Muscle layer of duodenum (tissue), 2 donors: ENCODE measurements at regions not wholly inside any gene's neighbourhood (a gene's known extent, or its start where the extent isn't known, plus 50 kb on each side); places are given as distances from the start of the nearest gene placed in this dataset.

Experiments used
- H3K27ac ChIP-seq: one replicate; pipeline ENCODE4 v1.7.0; 2013; ENCODE audit warnings: mild to moderate bottlenecking, low read length
- H3K27me3 ChIP-seq: one replicate; pipeline ENCODE4 v1.7.0; 2013; ENCODE audit warnings: low read depth, mild to moderate bottlenecking, control low read depth, low read length
- H3K36me3 ChIP-seq, 2 donors: one replicate each; pipeline ENCODE4 v1.7.0; 2013; ENCODE audit warnings: low read length in 2 of 2, control low read depth in 1 of 2, mild to moderate bottlenecking in 1 of 2; ENCODE audit not compliant: insufficient read depth in 2 of 2, control insufficient read depth in 1 of 2
- H3K4me1 ChIP-seq, 2 donors: one replicate each; pipeline ENCODE4 v1.7.0; 2013; ENCODE audit warnings: low read length in 2 of 2, mild to moderate bottlenecking in 2 of 2, control low read depth in 1 of 2, moderate library complexity in 1 of 2; ENCODE audit not compliant: insufficient read depth in 2 of 2, control insufficient read depth in 1 of 2
- H3K4me3 ChIP-seq, 2 donors: one replicate each; pipeline ENCODE4 v1.7.0; 2013; ENCODE audit warnings: low read length in 2 of 2, low read depth in 1 of 2, mild to moderate bottlenecking in 1 of 2
- H3K9me3 ChIP-seq, 2 donors: one replicate each; pipeline ENCODE4 v1.7.0; 2013; ENCODE audit warnings: low read length in 2 of 2, control low read depth in 1 of 2, mild to moderate bottlenecking in 1 of 2; ENCODE audit not compliant: control insufficient read depth in 1 of 2
- donor health status: healthy.

GRCh38 chr15:56831467-56832005 is 86.9 kb upstream of the TCF12 start:
- Histone ChIP-seq H3K4me1 (peaks cover 4 to 14% of the 10 kb centered on the region in 2 donors), H3K27ac (no peak overlapping the region), H3K9me3 (no peaks in the 10 kb centered on the region), H3K4me3 (no peak overlapping the region), H3K27me3 (no peaks in the 10 kb centered on the region), H3K36me3 (no peaks in the 10 kb centered on the region)

DNA sequence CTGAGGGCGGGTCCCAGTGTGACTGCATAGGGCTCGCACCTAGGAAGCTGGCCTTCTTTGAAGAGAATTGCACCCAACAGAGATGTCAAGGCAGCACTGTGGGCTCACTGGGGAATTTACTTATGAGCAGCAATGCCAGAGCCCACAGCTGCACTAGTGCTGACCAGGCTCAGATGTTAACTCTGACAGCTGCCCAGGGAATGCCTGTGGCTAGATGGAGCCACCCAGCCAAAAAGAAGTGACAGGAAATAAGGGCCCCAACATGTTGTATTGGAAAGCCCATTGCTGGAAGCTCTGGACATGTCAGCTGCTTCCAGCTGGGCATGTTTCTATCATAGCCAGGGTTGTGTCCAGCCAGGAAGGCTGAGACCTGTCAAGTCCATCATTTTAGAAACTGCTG is 90.9 kb upstream of the ZNF280D start:
- Histone ChIP-seq H3K27me3 (no peaks in the 10 kb centered on the region), H3K27ac (no peak overlapping the region), H3K4me1 (peaks cover 4 to 5% of the 10 kb centered on the region in 2 donors), H3K4me3 (no peak overlapping the region), H3K9me3 (no peaks in the 10 kb centered on the region), H3K36me3 (no peaks in the 10 kb centered on the region)

DNA sequence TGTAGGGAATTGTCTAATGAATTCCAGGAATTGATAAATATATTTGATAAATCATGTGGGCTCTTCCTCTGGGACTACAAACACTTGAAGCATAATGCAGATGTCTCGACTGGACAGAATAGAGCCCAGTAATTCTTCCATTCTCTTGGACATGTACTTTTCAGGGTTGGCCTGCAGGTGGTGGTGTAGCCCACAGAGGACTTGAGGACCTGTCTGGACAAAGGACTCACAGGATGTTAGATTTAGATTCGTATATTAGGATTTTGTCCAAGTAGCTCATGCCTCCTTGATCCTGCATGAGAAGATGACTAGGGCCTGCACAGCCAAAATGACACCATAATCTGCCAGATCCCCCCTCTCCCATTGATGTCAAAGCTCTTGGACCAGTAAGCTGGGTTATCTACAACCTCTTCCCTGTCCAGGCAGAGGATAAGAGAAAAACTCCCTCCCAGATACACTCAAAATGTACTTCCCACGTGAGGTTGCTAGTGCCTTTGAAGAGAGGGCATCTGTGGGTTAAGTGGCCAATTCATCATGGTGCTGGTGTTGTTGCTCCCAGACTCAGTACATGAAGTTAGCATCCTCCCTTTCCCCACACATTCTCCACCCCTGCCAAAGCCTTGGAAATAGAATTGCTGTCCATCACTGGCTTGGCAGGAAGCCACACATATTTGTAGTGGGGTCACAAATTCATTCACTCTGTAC is 88.6 kb upstream of the ZNF280D start:
- H3K27ac ChIP-seq, result no peak overlapping the region
- no peaks in the 10 kb centered on the region for H3K36me3 ChIP-seq
- no peak overlapping the region for H3K4me3 ChIP-seq
- H3K4me1 ChIP-seq, result peaks cover 6 to 13% of the 10 kb centered on the region in 2 donors
- H3K9me3 ChIP-seq, result no peaks in the 10 kb centered on the region
- H3K27me3 ChIP-seq, result no peaks in the 10 kb centered on the region

GRCh38 chr15:56820333-56820732 is 87.0 kb upstream of the ZNF280D start:
- H3K36me3 ChIP-seq, result no peaks in the 10 kb centered on the region
- H3K4me1 ChIP-seq, result peaks cover 9 to 13% of the 10 kb centered on the region in 2 donors
- H3K4me3 ChIP-seq, result no peak overlapping the region
- no peaks in the 10 kb centered on the region for H3K27me3 ChIP-seq
- H3K9me3 ChIP-seq, result no peaks in the 10 kb centered on the region
- no peak overlapping the region for H3K27ac ChIP-seq

- Histone ChIP-seq H3K27ac (no peak overlapping the region), H3K4me3 (no peak overlapping the region), H3K4me1 (peaks cover 13% of the 10 kb centered on the region in 2 donors), H3K9me3 (no peaks in the 10 kb centered on the region), H3K36me3 (no peaks in the 10 kb centered on the region), H3K27me3 (no peaks in the 10 kb centered on the region)
Observed at GRCh38 chr15:56817321-56818080, 84.2 kb upstream of the ZNF280D start.

GRCh38 chr15:56816781-56817180 is 83.5 kb upstream of the ZNF280D start:
- no peaks in the 10 kb centered on the region for H3K36me3 ChIP-seq
- no peaks in the 10 kb centered on the region for H3K27me3 ChIP-seq
- H3K27ac ChIP-seq, result no peak overlapping the region
- peaks cover 9% of the 10 kb centered on the region in 2 donors for H3K4me1 ChIP-seq
- H3K9me3 ChIP-seq, result no peaks in the 10 kb centered on the region
- no peak overlapping the region for H3K4me3 ChIP-seq

DNA sequence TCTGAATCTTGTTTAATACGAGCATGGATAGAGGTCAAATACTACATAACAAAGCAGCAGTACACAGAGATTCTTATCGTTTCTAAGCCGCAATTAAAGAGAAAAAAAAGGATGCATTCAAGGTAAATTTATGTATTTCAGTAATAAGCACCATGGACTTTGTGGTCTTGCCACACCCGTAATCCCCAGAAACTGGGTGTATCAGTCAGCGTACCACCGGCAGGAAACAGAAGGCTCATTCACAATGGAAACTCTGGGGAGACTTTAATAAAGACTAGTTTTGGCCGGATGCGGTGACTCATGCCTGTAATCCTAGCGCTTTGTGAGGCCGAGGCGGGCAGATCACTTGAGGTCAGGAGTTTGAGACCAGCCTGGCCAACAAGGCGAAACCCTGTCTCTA is 81.9 kb upstream of the ZNF280D start:
- Histone ChIP-seq H3K9me3 (no peaks in the 10 kb centered on the region), H3K27ac (no peak overlapping the region), H3K36me3 (no peaks in the 10 kb centered on the region), H3K4me3 (no peak overlapping the region), H3K27me3 (no peaks in the 10 kb centered on the region), H3K4me1 (peaks cover 8 to 9% of the 10 kb centered on the region in 2 donors)

GRCh38 chr15:56814429-56814828 is 81.1 kb upstream of the ZNF280D start:
- Histone ChIP-seq H3K9me3 (no peaks in the 10 kb centered on the region), H3K4me1 (peaks cover 8 to 9% of the 10 kb centered on the region in 2 donors), H3K36me3 (no peaks in the 10 kb centered on the region), H3K4me3 (no peak overlapping the region), H3K27ac (no peak overlapping the region), H3K27me3 (no peaks in the 10 kb centered on the region)

DNA sequence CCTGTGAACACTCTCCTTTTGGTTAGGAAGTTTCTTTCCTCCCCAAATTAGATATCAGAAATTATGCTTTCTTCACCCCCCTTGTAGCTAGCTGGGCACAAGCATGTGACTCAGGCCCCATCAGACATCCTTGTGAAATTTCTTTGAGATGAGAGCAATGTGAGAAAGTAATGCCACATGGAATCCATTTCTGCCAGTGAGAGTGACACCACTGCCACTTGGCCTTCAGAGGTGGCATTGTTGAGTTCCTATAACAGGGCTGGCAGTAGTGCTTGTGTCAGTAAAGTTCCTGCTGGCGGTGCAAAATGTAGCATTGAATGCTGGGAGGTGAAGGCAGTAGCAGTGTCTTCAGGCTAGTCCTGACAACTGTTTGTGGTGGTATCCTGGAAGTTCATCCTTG is 80.7 kb upstream of the ZNF280D start:
- H3K4me3 ChIP-seq, result no peak overlapping the region
- no peaks in the 10 kb centered on the region for H3K27me3 ChIP-seq
- peaks cover 8 to 9% of the 10 kb centered on the region in 2 donors for H3K4me1 ChIP-seq
- no peaks in the 10 kb centered on the region for H3K9me3 ChIP-seq
- H3K27ac ChIP-seq, result no peak overlapping the region
- no peaks in the 10 kb centered on the region for H3K36me3 ChIP-seq

DNA sequence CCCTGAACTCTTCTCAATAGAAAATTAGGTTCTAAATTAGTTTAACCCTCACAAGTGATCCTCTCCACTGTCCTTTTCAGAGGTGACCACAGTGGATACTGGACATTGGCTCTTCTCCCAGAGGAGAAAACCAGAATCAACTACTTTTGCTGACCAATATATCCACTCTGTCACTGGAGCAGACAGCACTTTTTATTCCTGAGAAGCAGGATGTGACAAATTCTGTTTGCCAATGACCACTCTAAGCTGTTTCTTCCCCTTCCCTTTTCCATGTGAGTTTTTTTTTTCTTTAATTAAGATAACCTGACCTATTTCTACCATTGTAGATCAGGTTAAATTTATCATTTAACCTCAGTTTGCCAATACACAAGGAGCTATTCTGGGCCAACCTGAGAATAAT is 79.7 kb upstream of the ZNF280D start:
- no peak overlapping the region for H3K4me3 ChIP-seq
- H3K27me3 ChIP-seq, result no peaks in the 10 kb centered on the region
- no peaks in the 10 kb centered on the region for H3K36me3 ChIP-seq
- H3K9me3 ChIP-seq, result peaks cover 0 to 4% of the 10 kb centered on the region in 2 donors
- H3K4me1 ChIP-seq, result peaks cover 8 to 9% of the 10 kb centered on the region in 2 donors
- no peak overlapping the region for H3K27ac ChIP-seq

- Histone ChIP-seq H3K4me1 (peaks cover 3 to 9% of the 10 kb centered on the region in 2 donors), H3K9me3 (peaks cover 0 to 9% of the 10 kb centered on the region in 2 donors), H3K36me3 (no peaks in the 10 kb centered on the region), H3K4me3 (no peak overlapping the region), H3K27ac (no peak overlapping the region), H3K27me3 (no peaks in the 10 kb centered on the region)
Observed at GRCh38 chr15:56812221-56812620, 78.9 kb upstream of the ZNF280D start.
